Endothelial cell of umbilical vein (primary cell): ENCODE measurements at regions not wholly inside any gene's neighbourhood (a gene's known extent, or its start where the extent isn't known, plus 50 kb on each side); places are given as distances from the start of the nearest gene placed in this dataset.

Source experiments
- TF ChIP-seq, protein P1 (sequence below), 2 donors: IDR thresholded peaks; 1 replicate in 1 of 2; 2 replicates in 1 of 2; pipeline ENCODE4 v1.5.1; 2011; ENCODE audit warnings: low read length in 2 of 2, mild to moderate bottlenecking in 2 of 2, moderate library complexity in 2 of 2, control low read depth in 1 of 2, inconsistent platforms in 1 of 2, low read depth in 1 of 2; ENCODE audit not compliant: insufficient read depth in 1 of 2; ENCODE audit errors: extremely low read depth in 1 of 2
- TF ChIP-seq, protein P2 (sequence below): IDR thresholded peaks from 2 replicates; pipeline ENCODE4 v1.6.1; 2011; ENCODE audit not compliant: insufficient read depth, insufficient read length

DNA sequence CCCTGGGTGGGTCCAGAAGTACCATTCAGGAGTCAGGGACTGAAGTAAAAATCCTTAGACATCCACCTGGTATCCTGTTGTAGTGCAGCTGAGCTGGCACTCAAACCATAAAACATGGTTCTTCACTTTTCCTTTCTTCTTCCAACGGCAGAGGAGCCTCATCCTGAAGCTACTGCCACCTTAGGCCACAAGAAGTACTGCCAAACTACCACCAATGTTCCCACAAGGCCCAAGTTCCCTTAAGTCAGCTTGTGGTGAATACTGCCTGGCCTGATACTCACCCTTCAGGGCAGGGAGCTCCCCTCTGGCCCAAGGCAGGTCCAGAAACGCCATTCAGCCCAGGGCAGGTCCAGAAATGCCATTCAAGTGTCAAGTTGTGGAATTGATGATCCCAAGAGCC lies 1053.4 kb upstream of the CITED2 start:
- TF ChIP-seq, protein P1, sequence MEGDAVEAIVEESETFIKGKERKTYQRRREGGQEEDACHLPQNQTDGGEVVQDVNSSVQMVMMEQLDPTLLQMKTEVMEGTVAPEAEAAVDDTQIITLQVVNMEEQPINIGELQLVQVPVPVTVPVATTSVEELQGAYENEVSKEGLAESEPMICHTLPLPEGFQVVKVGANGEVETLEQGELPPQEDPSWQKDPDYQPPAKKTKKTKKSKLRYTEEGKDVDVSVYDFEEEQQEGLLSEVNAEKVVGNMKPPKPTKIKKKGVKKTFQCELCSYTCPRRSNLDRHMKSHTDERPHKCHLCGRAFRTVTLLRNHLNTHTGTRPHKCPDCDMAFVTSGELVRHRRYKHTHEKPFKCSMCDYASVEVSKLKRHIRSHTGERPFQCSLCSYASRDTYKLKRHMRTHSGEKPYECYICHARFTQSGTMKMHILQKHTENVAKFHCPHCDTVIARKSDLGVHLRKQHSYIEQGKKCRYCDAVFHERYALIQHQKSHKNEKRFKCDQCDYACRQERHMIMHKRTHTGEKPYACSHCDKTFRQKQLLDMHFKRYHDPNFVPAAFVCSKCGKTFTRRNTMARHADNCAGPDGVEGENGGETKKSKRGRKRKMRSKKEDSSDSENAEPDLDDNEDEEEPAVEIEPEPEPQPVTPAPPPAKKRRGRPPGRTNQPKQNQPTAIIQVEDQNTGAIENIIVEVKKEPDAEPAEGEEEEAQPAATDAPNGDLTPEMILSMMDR (IDR thresholded peaks at IDR 0.05; ENCODE audit: extremely low read depth in 1 of 2, insufficient read depth in 1 of 2, low read depth in 1 of 2, low read length in 2 of 2), result no peak
- TF ChIP-seq, protein P2, sequence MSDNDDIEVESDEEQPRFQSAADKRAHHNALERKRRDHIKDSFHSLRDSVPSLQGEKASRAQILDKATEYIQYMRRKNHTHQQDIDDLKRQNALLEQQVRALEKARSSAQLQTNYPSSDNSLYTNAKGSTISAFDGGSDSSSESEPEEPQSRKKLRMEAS, result no peak
